Medulla oblongata (tissue), 1 donor: ENCODE measurements at regions not wholly inside any gene's neighbourhood (a gene's known extent, or its start where the extent isn't known, plus 50 kb on each side); places are given as distances from the start of the nearest gene placed in this dataset.
"Not testable (repeated sequence)": the region's sequence is repeated elsewhere in the genome, so short reads cannot be mapped to it uniquely, and the experiment has no call there.

Experiments
- DNase-seq: peaks from one replicate; pipeline ENCODE4 v3.0.0-alpha.2; 2015; ENCODE audit errors: extremely low spot score

GRCh38 chr2:220552790-220553535 lies 925.5 kb downstream of the SLC4A3 start:
- DNase-seq = no peak

DNA sequence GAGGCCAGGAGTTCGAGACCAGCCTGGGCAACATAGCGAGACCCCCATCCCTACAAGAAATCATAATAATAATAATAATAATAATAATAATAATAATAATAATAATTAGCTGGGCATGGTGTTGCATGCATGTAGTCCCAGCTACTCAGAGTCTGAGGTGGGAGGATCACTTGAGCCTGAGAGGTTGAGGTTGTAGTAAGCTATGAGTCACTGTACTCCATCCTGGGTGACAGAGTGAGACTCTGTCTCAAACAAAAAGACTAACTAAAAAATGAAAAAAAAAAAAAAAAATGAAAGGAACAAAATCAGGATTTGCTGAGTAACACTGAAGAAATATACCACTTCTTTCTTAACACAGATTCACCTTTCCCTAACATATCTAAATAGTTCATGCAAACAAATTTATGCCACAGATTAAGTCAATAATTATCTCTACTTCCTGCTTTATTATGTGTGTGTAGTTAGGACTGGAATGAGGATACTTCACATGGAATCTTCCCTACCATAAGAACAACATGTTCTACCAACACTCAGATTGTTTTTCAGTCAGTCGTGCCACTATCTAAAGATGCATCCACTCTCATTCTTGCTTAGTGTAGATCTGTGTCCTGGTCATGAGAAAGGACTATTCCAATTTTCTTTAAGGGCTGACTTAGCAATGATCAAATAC lies 928.7 kb downstream of the SLC4A3 start:
- DNase-seq = no peak

- no peak for DNase-seq
Observed at GRCh38 chr2:220556658-220557057, 929.2 kb downstream of the SLC4A3 start.

DNA sequence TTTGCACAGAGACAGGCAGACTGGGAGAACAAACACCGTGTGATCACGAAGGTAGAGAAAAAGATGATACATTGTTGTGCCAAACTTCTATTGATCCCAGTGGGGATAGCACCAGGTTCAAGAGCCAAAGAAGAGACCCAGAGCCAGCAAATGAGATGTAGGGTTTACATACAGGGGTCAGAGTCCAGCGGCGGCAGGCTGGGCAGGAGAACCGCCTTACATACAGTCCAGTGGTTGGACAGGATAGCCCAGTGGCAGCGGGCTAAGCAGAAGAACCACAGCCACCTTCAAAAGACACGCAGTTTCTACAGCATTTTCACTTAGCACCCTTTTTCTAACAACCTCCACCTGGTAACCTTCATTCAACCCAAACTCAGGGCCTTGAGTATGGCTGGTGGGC lies 932.8 kb downstream of the SLC4A3 start:
- no peak for DNase-seq

GRCh38 chr2:220562375-220563140 lies 935.1 kb downstream of the SLC4A3 start:
- DNase-seq = no peak

- no peak for DNase-seq
Observed at GRCh38 chr2:220568296-220568695, 940.9 kb downstream of the SLC4A3 start.

DNA sequence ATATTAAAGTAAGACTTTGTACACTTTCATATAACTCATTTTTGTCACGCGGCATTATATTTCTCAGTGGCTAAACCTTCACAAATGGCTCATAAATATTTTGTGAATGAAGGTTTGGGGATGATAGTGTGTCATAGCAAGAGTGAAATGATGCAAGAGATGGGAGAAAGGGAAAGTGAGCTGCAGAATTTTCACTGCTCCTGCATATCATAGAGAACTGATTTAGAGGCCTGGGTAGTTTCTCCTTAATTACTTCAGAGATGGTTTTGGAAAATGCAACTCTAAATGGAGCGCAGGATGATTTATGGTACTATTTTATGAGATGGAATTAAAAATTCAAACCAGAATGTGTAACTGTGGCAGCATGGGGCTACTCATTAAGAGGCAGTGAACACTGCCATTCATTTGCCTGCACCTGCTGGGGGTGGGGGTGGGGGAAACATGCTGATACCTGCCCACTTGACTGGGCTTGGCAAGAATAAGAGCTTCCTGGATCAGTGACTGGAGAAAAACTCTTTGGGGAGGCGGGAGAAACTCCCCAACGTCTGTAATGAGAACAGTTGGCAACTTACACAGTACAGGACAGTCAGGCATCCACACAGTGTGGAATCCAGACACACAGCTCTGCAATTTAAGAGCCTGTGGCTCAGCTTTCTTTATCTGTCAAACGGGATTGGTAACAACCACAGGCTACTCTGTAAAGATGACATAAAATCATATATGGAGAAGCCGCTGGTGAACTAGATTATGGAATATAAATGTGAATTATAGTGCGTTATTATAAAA lies 941.9 kb downstream of the SLC4A3 start:
- no peak for DNase-seq

DNA sequence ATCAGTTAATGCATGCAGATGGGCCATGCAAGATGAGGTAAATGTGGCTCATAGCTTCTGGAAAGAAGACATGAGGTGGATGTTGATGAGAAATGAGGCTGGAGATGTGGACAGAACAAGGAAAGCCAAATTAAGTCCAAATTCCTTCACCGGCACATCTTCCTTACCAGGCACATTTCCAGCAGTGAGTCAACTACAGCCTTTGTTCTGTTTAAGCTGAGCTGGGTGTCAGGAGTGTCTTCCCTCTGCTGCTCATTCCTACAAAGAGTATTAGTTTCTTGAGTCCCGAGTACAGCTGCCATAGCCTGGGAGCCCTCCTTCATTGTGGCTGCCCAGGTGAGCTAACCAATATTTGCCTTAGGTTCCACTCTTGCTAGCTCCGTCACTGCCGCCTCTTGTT lies 945.0 kb downstream of the SLC4A3 start:
- DNase-seq = no peak

DNA sequence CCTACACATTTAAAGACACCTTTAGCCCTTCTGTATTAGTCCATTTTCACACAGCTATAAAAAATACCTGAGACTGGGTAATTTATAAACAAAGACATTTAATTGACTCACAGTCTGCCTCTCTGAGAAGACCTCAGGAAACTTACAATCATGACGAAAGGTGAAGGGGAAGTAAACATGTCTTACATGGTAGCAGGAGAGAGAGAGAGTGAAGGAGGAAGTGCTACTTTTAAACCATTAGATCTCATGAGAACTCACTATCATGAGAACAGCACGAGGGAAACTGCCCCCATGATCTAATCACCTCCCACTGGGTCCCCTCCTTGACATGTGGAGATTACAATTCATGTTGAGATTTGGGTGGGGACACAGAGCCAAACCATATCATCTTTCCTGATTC lies 946.6 kb downstream of the SLC4A3 start:
- no peak for DNase-seq

DNA sequence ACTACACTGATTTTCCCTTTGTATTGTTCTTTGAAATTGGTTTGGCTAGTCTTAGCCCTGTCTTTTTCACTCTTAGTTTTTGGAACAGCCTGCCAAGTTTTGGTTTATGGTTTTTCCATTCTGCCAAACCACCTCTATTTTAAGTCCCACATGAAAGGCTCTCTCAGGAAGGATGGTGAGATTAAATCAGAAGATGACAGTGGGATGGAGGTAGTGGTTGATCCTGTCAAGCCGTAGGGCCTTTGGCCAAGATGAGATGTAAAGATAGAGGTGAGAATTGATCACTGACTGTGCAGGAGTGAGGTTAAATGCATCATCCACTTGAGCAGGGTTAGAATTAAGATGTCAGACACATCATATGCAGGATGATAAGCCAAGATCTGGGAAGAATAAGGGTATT lies 948.5 kb downstream of the SLC4A3 start:
- DNase-seq = no peak

DNA sequence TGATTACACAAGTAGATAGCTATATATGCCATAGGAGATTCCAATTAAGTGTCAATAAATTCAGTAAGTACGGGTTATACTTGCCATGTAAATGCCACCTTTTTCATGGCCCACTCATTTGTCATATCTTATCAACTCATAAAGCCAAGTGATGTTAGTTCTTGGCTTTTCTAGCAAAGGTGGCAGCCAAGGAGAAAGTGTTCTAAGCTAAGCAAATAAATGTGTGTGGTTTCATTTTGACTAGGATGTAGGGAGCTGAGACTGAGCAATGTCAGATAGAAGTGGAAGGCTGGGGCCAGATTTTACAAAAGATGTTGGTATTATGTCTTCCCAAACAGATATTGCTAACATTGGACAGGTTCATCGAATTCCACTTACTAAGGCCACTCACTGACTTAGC lies 952.0 kb downstream of the SLC4A3 start:
- DNase-seq = no peak

DNA sequence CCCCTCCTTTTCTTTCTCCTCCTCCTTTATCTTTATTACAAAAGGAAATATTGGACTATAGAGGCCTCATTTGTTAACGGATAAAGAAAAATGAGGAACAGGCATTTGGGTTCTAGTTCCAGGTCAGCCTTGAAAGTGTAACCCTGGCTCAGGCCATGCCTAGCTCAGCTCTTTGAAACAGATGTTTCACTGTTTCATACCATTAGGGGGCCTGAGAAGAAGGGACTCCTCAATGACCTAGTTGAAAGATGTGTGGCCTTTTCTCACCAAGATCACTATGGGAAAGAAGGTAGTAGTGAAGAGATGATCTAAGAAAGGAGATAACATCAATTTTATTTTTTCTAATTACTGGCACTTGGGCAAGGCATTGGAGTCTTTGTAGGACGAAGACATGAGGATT lies 952.7 kb downstream of the SLC4A3 start:
- DNase-seq = no peak

DNA sequence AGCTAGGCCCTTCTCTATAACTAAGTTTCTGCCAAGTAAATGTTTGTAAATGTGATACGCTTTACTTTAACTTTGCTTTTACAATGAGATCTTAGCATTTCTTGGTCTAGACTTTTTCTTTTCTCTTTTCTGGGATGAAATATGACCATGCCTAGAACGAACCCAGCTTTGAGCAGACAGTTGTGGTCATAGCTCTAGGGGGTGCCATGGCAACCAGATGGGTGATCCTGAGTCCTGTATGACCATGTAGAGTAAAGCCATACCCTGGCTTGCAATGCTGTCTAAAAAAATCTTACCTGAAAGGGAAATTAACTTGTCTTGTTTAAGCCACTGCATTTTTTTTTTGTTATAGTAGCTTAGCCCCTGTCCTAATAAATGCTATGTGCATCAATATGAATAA lies 956.3 kb downstream of the SLC4A3 start:
- DNase-seq = no peak

- no peak for DNase-seq
Observed at GRCh38 chr2:220585241-220585640, 957.8 kb downstream of the SLC4A3 start.

DNA sequence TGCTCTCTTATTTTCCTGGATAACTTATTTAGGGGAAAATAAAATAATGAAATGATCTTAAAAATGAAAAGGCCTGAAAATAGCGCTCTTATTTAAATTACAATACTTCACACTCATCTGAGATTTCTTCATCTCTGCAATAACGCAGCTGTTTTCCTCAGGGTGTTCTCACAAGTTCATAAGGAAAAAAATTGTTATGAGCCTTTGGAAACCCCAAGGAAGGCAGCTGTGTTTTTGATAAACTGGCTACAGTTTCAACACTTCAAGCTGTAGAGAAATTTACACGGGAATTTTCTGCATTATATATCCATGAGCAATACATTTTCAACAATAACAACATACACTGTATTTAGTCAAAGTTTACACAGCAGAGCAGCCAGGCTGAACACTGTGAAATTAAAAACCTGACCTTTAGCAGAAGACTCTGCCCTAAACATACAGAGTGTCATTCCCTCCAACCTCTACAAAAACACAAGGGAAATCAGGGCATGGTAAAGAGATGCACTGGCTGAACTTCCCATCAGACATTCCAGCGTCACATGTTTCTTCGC lies 959.6 kb downstream of the SLC4A3 start:
- DNase-seq = no peak

- DNase-seq = no peak
Observed at GRCh38 chr2:220588148-220588547, 960.7 kb downstream of the SLC4A3 start.

GRCh38 chr2:220590476-220590875 lies 963.0 kb downstream of the SLC4A3 start:
- no peak for DNase-seq

DNA sequence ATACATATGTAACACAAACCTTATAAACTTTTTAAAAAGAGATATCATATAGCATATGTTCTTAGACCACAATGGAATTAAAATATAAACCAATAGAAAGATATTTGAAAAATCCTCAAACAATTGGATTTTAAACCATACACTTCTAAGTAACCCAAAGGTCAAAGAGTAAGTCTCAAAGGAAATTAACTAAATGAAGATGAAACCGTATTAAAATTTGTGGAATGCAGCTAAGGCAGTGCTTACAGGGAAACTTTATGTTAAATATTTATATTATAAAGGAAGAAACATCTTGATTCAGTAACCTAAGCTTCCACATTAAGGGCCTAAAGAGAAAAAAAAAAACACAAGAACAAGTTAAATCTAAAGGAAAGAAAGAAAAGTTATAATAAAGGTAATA lies 966.1 kb downstream of the SLC4A3 start:
- DNase-seq = no peak

DNA sequence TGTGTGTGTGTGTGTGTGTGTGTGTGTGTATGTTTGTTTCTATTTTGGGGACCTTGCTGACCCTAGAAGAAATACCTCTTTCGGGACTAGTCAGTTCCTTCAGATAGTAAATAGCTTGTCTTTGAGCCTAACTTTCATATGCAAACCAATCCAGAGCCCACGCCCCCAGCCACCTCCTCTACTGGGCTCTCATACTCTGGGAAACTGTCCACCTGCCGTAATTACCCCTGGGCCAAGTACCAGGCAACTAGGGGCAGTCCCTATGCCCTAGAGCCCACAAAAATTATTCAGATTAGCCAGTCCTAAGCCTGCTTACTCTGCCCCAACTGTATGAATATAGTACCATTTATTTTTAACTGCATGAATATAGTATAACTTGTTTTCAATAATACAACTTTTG lies 970.4 kb downstream of the EPHA4 start:
- no peak for DNase-seq

DNA sequence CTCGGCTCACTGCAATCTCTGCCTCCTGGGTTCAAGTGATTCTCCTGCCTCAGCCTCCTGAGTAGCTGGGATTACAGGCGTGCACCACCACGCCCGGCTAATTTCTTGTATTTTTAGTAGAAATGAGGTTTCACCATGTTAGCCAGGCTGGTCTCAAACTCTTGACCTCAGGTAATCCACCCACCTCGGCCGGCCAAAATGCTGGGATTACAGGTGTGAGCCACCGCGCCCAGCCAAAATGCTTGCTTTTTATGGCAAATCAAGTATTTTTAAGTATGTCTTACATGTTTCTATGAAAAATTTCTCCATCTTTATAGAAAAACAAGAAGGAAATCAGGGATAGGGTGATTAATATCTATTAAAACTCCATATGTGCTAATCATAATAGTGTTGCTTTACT lies 959.1 kb downstream of the EPHA4 start:
- not testable (repeated sequence) for DNase-seq

- DNase-seq = no peak
Observed at GRCh38 chr2:220614064-220614463, 958.0 kb downstream of the EPHA4 start.
